ENCODE measurements at regions not wholly inside any gene's neighbourhood (a gene's known extent, or its start where the extent isn't known, plus 50 kb on each side); places are given as distances from the start of the nearest gene placed in this dataset.

GRCh38 chr4:157980158-157980557, 192.7 kb downstream of the GASK1B start:
- TF ChIP-seq YY1 (IDR thresholded peaks at IDR 0.05) = no peak
- TF ChIP-seq, protein P1, sequence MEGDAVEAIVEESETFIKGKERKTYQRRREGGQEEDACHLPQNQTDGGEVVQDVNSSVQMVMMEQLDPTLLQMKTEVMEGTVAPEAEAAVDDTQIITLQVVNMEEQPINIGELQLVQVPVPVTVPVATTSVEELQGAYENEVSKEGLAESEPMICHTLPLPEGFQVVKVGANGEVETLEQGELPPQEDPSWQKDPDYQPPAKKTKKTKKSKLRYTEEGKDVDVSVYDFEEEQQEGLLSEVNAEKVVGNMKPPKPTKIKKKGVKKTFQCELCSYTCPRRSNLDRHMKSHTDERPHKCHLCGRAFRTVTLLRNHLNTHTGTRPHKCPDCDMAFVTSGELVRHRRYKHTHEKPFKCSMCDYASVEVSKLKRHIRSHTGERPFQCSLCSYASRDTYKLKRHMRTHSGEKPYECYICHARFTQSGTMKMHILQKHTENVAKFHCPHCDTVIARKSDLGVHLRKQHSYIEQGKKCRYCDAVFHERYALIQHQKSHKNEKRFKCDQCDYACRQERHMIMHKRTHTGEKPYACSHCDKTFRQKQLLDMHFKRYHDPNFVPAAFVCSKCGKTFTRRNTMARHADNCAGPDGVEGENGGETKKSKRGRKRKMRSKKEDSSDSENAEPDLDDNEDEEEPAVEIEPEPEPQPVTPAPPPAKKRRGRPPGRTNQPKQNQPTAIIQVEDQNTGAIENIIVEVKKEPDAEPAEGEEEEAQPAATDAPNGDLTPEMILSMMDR (IDR thresholded peaks at IDR 0.05; ENCODE audit: low read depth, low read length, missing input control) = no peak
- TF ChIP-seq, protein P2, sequence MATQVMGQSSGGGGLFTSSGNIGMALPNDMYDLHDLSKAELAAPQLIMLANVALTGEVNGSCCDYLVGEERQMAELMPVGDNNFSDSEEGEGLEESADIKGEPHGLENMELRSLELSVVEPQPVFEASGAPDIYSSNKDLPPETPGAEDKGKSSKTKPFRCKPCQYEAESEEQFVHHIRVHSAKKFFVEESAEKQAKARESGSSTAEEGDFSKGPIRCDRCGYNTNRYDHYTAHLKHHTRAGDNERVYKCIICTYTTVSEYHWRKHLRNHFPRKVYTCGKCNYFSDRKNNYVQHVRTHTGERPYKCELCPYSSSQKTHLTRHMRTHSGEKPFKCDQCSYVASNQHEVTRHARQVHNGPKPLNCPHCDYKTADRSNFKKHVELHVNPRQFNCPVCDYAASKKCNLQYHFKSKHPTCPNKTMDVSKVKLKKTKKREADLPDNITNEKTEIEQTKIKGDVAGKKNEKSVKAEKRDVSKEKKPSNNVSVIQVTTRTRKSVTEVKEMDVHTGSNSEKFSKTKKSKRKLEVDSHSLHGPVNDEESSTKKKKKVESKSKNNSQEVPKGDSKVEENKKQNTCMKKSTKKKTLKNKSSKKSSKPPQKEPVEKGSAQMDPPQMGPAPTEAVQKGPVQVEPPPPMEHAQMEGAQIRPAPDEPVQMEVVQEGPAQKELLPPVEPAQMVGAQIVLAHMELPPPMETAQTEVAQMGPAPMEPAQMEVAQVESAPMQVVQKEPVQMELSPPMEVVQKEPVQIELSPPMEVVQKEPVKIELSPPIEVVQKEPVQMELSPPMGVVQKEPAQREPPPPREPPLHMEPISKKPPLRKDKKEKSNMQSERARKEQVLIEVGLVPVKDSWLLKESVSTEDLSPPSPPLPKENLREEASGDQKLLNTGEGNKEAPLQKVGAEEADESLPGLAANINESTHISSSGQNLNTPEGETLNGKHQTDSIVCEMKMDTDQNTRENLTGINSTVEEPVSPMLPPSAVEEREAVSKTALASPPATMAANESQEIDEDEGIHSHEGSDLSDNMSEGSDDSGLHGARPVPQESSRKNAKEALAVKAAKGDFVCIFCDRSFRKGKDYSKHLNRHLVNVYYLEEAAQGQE (IDR thresholded peaks at IDR 0.05) = no peak
- no peak for TF ChIP-seq GABPA (IDR thresholded peaks at IDR 0.05 in 1 of 2, conservative IDR thresholded peaks at IDR 0.05 in 1 of 2)
- no peak for TF ChIP-seq RAD21 (IDR thresholded peaks at IDR 0.05)
- TF ChIP-seq RXRA (IDR thresholded peaks at IDR 0.05) = no peak
- TF ChIP-seq EGR1 (IDR thresholded peaks at IDR 0.05; ENCODE audit: low read depth in 2 of 2) = no peak
- TF ChIP-seq TAF1 (conservative IDR thresholded peaks at IDR 0.05) = no peak
- no peak for TF ChIP-seq MAX (IDR thresholded peaks at IDR 0.05)
- TF ChIP-seq ATF3 (IDR thresholded peaks at IDR 0.05) = no peak
- TF ChIP-seq SP1 (IDR thresholded peaks at IDR 0.05) = no peak
- TF ChIP-seq, protein P3, sequence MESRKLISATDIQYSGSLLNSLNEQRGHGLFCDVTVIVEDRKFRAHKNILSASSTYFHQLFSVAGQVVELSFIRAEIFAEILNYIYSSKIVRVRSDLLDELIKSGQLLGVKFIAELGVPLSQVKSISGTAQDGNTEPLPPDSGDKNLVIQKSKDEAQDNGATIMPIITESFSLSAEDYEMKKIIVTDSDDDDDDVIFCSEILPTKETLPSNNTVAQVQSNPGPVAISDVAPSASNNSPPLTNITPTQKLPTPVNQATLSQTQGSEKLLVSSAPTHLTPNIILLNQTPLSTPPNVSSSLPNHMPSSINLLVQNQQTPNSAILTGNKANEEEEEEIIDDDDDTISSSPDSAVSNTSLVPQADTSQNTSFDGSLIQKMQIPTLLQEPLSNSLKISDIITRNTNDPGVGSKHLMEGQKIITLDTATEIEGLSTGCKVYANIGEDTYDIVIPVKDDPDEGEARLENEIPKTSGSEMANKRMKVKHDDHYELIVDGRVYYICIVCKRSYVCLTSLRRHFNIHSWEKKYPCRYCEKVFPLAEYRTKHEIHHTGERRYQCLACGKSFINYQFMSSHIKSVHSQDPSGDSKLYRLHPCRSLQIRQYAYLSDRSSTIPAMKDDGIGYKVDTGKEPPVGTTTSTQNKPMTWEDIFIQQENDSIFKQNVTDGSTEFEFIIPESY (IDR thresholded peaks at IDR 0.05) = no peak
- no peak for TF ChIP-seq FOXA1 (IDR thresholded peaks at IDR 0.05)
